ENCODE measurements at regions not wholly inside any gene's neighbourhood (a gene's known extent, or its start where the extent isn't known, plus 50 kb on each side); places are given as distances from the start of the nearest gene placed in this dataset.

DNA sequence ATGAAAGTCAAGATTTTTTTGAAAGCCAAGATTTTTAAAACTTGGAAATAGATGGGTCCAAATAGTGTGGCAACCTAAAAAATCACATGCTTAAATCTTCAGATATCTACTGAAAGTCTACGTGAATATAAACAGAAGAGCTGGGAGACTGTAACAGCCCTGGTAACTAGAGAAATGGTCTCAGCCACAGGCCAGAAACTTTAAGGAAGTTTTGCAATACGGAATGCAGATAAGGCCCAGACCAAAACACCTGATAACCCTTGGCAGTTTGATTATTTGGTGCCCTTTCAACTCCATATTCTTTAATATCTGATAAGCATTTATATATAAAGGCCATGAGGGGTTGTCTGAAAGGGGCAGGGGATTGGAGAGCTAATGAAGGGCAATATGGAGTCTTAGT is 537.3 kb upstream of the TGFBR2 start:
- no peak for DNase-seq (ENCODE audit: low read depth)

DNA sequence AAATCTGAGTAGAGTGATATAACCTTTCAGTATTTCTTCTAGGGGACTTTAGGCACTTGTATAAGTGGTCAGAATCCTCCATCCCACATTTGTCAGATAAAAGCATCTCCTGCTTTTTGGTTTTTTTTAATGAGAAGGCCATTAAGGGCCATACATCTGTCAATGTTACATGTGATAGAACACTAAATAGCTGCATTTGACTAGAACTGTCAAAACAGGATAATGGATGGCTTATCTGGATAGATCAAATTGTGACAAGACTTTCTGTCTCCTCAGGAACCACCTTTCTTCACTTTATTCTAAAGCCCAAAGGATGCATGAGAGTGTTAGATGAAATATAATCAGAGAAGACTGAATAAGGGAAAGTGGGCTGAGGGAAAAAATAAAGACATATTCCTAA is 533.4 kb upstream of the TGFBR2 start:
- DNase-seq (ENCODE audit: low read depth) = no peak

DNA sequence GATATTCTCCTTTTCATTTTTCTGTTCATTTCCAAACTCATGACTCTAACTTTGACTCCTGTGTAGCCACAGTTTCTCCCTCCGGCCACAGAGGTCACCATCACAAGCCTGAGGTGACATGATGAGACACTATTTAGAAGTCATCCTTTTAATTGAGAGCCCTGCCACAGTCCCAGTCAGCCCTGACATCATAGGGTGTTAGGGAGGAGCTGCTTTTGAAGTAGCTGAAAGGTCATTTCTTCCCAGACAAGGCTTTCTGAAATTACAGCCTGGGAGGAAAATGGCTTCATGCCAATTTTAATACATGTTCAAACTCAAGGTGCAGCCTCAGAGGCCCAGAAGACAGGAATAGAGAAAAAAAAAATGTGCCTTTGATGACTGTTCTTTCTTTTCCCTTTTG is 532.8 kb upstream of the TGFBR2 start:
- DNase-seq (ENCODE audit: low read depth) = no peak

DNA sequence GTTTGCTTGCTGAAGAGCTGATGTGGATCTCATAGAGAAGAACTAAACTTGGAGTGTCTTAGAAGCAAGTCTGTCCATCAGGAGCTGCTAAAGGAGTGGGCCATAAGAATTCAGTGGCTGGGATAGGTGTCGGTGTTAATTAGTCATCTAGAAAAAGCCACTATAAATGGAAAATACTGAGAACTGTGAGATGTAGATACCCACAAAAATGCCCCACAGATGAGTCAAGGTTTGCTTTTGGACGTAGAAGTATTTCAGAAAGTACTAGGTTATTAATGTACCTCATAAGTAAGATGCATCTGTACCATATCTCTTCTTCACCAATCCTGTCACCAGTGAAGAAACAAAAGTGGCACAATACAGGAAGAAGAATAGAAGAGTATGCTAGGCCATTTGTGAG is 530.9 kb upstream of the TGFBR2 start:
- DNase-seq (ENCODE audit: low read depth) = no peak

DNA sequence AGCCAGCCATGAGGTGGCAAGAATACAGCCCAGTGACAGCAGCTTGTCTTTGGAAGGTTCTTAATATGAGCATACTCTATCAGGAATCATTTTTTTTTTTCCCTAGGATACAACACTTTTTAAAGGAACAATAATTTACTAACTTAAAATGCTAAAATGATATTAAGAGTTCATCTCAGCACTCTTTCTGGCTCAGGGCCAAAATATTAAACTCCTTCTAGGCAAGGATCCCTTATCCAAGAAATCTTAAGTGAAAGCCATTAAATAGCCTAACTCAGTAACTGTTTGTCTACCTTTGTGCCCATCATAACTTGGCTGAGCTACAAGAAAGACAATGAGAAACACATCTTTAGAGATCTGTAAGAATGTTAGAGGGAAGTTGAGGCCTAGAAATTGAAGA is 529.5 kb upstream of the TGFBR2 start:
- DNase-seq (ENCODE audit: low read depth) = no peak

DNA sequence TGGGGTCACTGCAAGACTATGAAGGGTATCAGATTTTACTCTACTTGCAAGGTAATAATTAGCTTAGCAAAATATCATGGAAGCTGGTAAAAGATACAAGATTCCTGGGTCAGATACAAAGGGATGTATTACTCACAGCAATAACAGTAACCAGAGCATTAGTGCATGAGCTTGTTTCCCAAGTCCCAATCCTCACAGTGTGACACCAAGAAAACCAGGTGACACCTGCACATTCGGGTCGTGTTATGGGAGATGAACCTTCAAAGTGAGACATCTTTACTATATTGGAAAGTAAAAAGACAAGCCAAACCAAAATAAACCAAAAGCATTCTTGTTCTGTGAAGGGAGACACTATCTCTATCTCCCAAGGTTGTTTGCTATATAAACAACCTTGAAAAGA is 528.7 kb upstream of the TGFBR2 start:
- DNase-seq (ENCODE audit: low read depth) = no peak

DNA sequence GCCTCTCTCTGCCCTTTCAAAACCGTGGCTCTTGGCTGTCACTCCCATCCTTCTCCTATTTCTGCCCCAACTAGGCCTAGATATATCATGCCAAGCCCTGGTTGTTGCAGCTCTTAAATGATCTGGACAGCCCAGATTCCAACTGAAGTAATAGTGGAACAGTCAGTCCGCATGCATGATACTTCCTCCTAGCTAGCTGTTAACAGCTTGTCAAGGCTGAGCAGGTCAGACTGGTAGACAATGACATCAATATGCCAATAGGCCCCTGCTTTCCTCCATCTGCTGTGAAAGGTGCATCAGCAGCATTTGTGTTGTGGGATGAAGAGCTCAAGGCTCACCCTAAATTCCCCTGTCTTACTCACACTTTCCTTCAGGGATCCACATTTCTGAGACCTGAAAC is 527.7 kb upstream of the TGFBR2 start:
- no peak for DNase-seq (ENCODE audit: low read depth)

DNA sequence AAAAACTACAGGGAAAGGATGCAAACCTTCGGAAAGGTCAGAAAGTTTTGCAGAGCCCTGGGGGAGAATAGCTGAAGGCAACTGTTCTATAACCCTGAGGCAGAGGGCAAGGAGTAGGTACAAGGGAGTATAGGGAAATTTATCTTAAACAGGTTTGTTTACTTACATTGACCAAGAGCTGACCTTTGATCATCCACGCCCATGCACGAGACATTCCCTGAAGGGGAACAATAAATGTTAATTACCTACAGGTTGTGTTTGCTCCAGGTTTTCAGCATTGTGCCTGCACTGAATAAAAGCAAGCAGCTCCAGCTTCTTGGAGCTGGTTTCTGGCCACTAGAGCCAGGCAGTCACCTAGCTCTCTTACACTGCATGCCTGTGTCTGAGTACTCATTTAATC is 524.5 kb upstream of the TGFBR2 start:
- no peak for DNase-seq (ENCODE audit: low read depth)

DNA sequence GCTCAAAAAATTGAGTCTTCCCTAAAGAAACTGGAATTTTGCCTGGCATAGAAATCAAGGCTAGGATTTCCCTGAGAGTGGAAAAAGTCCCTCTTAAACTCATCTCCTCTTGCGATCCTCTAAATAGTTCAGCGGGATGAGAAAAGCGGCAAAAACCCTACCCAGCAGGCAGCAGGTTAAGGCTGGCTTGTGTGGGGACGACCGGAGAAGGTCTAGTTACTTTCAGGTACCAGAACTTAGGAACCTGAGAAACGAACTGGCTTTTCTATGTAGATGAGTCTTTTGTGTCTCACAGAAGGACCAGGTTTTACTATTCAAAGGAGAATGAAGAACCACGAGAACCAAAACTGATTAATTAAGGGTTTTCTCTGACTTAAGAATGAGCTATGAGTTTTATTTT is 523.7 kb upstream of the TGFBR2 start:
- DNase-seq (ENCODE audit: low read depth) = no peak

DNA sequence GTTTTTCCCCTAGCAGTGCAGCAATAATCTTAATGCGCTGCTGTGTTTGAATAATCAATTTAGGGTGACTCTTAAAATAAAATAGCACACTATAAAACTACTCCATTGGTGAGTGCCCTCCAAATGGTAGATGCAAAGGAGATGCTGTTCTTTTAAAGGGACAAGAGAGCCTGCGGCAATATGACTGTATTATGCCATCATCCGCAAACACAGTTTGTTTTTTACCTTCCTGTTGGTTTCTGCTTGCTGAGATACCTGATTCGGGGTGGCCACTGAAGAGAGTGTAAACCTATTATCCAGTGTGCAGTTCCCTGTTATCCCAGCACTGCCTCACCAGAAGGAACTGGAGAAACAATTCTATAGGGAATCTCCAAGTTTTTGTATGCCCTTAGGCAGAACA is 523.1 kb upstream of the TGFBR2 start:
- DNase-seq (ENCODE audit: low read depth) = no peak

DNA sequence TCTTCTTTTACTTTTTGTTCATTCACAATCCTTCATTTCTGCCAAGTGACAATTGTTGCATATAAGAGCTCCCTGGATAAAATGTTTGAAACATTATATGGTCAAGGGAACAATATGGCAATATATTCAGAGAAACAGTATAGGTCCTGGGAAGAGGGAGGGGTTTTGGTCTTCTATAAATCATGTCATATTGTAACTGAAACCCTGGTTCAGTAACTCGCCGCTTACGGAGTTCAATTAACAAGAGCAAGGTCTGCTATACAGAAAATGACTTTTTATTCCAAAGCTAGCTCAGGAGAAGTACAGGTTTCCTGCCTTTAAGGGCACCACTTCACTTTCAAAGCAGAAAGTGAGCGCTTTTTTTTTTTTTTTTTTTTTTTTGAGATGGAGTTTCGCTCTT is 522.1 kb upstream of the TGFBR2 start:
- DNase-seq (ENCODE audit: low read depth) = no peak

DNA sequence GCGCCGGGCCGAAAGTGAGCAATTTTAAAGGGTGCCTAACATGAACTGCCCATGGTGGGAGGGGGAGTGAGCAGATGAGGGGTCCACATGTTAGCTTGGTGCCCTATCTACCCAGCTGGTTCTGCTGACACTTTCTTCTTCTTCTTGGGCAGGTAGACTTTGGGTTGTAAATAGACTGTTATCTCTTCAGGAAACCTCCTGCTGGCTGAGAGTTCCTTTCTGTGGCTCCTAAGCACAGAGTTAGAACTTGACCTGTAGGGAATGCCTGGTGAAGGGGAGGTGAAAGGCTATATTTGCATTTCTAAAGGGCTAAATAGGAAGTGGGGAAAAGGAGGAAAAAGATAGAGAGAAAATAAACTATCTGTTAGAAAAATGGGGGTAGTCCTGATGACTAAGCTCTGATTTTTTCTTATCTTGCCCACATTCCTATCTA is 521.4 kb upstream of the TGFBR2 start:
- DNase-seq (ENCODE audit: low read depth) = no peak

DNA sequence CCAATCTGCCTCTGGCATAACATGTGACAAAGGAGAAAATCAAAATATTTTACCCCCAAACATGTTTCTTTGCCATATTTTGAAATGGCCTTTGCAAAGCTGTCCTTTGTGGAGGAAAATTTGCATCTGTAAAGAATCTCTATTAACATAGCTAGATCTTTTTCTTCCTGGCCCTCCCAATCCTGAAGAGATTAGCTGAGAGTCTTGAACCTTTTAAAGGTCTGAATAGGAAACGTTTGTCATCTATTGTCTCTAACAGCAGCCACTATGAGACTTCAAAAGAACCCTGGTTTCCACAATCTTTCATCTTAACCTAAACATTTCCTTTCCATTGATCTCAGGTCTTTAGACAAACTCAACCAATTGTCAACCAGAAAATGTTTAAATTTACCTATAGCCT is 520.9 kb upstream of the TGFBR2 start:
- no peak for DNase-seq (ENCODE audit: low read depth)

DNA sequence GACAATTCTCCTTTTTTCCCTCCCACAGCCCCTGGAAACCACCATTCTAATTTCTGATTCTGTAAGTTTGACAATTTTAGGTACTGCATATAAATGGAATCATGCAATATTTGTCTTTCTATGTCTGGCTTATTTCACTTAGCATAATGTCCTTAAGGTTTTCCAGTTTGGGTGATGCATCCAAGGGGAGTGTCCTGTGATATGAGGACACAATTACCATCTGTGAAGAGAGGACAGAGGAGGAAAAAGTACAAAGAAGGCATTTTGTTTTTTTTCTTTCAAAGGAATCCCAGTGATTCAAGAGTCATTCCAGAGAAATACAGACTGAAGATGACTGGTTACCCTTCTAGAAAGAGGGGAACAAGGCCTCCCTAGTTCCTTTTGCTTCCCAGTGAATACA is 514.7 kb upstream of the TGFBR2 start:
- DNase-seq (ENCODE audit: low read depth) = no peak

DNA sequence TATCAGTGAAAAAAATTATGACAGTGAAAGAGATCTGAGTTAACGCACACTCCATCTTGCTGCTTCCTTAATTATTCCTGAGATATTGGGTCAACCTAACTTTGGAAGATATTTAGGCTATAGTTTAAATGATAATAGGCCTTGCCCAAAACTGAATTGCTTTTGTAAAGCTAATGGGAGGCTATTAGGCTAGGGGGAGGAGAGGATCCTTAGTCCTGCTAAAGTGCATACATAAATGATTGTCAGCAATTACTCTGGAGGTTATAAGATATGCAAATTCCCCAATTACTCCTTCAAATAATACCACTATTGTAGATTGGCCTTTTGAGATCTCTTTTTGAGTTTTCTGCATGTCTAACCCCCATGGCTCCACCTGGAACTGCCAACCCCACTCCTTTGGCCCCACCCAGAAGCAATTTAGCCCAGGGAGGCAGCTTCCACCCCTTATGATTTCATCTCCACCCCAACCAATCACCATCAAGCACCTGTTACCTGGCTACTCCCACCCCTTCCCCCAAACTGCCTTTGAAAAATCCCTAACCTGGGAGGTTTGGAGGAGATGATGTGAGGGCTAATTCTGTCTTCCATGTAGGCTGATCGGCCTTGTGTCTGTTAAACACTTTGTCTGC is 509.3 kb upstream of the TGFBR2 start:
- no peak for DNase-seq (ENCODE audit: low read depth)

DNA sequence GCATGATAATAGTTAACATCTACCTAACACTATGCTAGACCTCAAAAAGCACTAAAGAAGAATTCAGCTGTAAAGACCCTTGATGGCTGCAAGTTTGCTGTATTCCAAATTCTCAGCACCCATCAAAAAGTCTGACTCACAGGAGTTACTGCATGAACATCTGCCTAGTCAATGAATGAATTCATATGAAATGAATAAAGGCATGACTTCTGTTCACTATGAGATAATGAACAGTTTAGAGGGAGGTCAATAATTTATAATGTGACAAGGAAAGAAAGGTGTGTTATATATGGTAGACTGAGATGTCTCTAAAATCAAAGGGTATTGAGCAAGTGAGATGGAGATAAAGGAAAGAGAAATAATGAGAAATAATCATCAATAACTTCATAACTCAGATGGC is 508.2 kb upstream of the TGFBR2 start:
- DNase-seq (ENCODE audit: low read depth) = no peak

DNA sequence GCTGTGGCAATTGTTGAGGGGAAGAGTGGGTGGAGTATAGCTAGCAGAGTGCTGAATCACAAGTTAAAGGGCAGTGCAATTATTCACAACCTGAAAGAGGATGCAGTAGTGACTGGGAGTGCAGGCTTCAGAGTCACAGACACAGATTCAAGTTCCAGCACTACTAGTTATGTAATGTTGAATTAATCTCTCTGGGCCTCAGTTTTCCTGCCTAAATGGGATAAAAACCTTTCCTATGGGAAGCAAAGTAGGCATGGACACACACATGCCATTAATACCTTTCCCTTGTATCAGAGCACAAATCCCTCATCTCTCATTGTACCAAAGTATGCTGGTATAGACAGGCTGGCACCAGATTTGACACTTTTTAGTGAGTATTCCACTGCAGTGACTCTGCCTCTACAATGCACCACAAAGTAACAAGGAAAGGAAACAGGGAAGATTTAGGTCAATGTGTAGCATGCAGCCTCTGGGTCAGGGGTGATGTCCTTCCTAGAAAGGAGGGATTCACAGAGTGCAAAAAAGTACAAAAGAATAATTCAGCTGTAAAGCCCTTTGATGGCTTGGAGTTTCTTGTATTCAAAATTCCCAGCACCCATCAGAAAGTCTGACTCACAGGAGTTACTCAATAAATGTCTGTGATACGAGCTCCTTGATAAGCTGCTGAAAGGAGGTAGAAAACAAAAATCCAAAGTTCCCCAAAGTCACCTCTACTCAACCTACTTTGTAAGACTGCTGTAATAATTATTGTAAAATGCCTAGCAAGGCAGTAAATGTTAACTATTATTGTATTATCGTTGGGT is 507.5 kb upstream of the TGFBR2 start:
- DNase-seq (ENCODE audit: low read depth) = no peak

DNA sequence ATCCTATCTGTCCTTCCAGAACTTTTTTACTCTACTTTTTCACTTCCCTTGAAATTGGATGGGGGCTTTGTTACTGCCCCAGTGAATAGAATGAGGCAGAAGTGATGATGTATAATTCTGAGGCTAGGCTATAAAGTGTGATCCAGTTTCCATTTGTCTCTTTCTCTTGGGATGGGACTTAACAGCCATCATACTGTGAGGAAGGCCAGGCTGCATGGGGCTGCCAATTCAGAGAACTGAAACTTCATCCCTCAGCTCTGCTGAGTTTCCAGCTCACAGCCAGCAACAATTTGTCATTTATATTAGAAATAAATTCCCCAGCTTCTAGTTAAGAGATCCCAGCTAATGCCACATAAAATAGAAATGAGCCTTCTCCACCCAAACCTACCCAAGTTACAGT is 504.0 kb upstream of the TGFBR2 start:
- no peak for DNase-seq (ENCODE audit: low read depth)

DNA sequence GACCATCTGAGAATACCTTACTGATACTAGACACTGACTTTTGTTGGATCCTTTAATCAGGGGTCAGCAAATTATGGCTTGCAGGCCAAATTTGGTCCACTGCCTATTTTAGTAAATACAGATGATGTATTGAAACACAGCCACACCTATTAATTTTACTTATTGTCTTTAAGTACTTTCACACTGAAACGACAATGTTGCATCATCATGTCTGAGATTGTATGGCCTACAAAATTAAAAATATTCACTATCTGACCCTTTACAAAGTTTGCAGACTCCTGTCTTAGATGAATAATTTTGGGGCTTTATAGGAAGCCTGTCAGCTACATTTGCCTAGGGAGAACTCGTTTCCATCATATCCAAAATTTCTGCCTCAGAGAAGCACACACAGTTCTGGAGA is 503.2 kb upstream of the TGFBR2 start:
- DNase-seq (ENCODE audit: low read depth) = no peak

DNA sequence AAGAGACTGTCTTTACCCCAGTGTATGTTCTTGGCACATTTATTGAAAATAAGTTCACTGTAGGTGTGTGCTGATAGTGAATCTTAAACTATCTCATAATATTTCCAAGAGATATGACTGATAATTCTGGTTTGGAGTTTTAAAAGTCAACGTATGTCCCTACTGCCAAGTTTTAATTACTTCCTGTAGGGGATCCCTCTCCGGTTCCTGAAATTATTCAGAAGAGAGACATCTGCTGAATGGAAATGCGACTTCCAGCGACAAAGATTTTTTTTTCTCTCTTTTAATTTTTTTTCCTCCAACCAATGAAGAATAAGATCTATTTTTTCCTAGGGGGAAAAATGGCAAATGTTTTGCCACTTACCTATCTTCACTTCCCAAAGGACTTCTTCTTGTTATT is 498.9 kb upstream of the TGFBR2 start:
- DNase-seq (ENCODE audit: low read depth) = no peak

DNA sequence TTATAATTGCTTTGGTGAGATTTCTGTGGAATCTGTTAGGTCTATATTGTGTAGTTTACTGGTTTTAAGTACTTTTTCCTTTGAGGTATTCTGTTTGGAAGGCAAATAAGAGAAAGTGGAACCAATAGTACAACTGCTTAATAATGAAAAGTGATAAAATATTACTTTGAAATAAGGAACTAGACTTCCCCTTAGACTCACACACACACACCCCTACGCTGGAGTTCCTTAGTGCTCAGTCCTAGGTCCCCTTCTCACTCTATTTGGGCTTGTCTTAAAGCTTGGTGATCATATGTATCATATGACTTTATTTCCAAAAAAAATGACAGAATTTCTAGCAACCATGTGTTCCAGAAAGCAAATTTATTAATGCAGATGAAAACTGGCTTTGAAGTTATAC is 494.0 kb upstream of the TGFBR2 start:
- DNase-seq (ENCODE audit: low read depth) = no peak

DNA sequence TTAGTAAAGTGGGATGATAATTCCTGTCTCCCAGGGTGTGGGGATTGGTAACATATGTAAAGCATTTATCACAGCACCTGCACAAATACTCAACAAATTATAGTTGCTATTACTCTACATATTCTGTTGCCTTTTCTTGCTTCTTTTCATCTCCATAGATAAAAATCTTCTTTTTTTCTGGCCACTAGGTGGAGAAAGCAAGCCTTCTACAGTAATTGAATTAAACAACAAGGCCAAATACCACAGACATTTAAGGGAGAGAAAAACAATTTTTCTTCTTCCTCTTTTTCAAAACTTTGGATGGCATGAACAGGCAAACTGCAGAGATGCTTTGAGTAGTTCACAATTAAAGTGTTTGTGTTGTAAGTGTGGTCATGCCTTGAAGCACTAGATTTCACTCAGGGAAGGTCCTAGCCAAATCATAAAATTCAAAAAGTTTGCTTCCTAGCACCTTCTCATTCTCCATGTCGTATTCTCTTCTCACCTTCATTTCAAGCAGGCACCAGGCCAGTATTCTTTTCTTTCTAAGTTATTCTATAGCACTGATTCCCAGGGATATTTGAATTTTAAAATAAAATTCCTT is 493.4 kb upstream of the TGFBR2 start:
- no peak for DNase-seq (ENCODE audit: low read depth)

DNA sequence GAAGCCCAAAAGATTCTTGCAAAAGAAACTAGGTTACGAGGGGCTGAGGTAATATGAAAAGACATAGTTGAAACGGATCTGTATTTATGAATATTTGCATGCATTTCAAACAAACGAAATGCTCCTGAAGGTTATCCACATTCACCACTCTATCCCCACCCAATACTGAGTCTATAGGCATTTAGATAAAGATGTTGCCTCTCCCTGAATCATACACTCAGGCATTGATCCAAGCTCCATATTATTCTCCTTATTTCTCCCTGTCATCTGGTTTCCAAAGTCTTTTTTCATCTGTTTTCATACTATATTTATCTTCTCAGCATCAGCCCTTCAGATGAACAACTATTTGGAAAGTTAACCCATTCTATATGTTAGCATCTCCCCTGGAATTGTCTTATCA is 492.5 kb upstream of the TGFBR2 start:
- DNase-seq (ENCODE audit: low read depth) = no peak

DNA sequence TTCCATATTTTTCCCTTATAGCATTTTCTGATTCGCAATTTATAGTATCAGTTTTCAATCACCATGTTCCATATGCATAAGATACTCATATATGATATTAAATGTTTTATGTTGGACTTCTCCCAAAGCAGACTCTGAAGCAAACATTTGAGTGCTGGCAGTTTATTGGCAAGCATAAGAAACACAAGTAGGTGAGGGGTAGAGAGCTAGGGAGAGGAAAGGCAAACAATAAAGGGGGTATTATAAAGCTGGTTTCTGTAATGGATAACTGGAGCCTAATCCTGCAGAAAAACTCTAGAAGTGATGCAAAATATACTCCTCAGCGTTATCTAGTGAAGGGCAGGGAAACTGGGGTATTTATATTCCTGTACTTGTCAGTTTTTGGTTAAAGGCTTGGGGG is 491.5 kb upstream of the TGFBR2 start:
- no peak for DNase-seq (ENCODE audit: low read depth)

Data from stimulated activated CD8-positive, alpha-beta memory T cell treated with anti-CD3 and anti-CD28 coated beads, Interleukin-15, amount 100 ng/mL, for 24 hours (primary cell).